Hepatocyte (in vitro differentiated cells): ENCODE measurements at regions not wholly inside any gene's neighbourhood (a gene's known extent, or its start where the extent isn't known, plus 50 kb on each side); places are given as distances from the start of the nearest gene placed in this dataset.

Experiments
- DNase-seq: peaks from one replicate; pipeline ENCODE4 v3.0.0-alpha.2; 2016; ENCODE audit warnings: low spot score
- H2AFZ ChIP-seq: fragments of 200-600 bp; sonication (generic); 2 replicates; pipeline ENCODE4 v1.6.0; 2016; ENCODE audit warnings: antibody characterized with exemption, mild to moderate bottlenecking
- H3K27ac ChIP-seq: fragments of 200-600 bp; sonication (generic); 2 replicates; pipeline ENCODE4 v1.5.1; 2016; ENCODE audit warnings: mild to moderate bottlenecking
- H3K27me3 ChIP-seq: fragments of 200-600 bp; sonication (generic); 2 replicates; pipeline ENCODE4 v1.6.1; 2016
- H3K36me3 ChIP-seq: fragments of 200-600 bp; sonication (generic); replicated peaks from 2 replicates; pipeline ENCODE4 v1.5.1; 2016; ENCODE audit warnings: low read depth; ENCODE audit not compliant: insufficient read depth
- H3K4me1 ChIP-seq: fragments of 200-600 bp; sonication (generic); 2 replicates; pipeline ENCODE4 v1.5.1; 2016; ENCODE audit warnings: mild to moderate bottlenecking, moderate library complexity; ENCODE audit not compliant: insufficient read depth
- H3K4me2 ChIP-seq: fragments of 200-600 bp; sonication (generic); 2 replicates; pipeline ENCODE4 v1.6.0; 2016
- H3K4me3 ChIP-seq: fragments of 200-600 bp; sonication (generic); 2 replicates; pipeline ENCODE4 v1.5.1; 2016; ENCODE audit warnings: mild to moderate bottlenecking
- H3K79me2 ChIP-seq: fragments of 200-600 bp; sonication (generic); 2 replicates; pipeline ENCODE4 v1.6.0; 2017; ENCODE audit warnings: mild to moderate bottlenecking
- H3K9me2 ChIP-seq: fragments of 200-600 bp; sonication (generic); replicated peaks from 2 replicates; pipeline ENCODE4 v1.6.0; 2017; ENCODE audit warnings: mild to moderate bottlenecking; ENCODE audit not compliant: insufficient read depth
- H3K9me3 ChIP-seq: fragments of 200-600 bp; sonication (generic); 2 replicates; pipeline ENCODE4 v1.5.1; 2016; ENCODE audit warnings: low read depth, mild to moderate bottlenecking
- H4K20me1 ChIP-seq: fragments of 200-600 bp; sonication (generic); 2 replicates; pipeline ENCODE4 v1.6.0; 2016; ENCODE audit warnings: mild to moderate bottlenecking; ENCODE audit not compliant: insufficient read depth, poor library complexity, severe bottlenecking
- EZH2 ChIP-seq: fragments of 200-600 bp; sonication (generic); IDR thresholded peaks from 2 replicates; pipeline ENCODE4 v1.6.1; 2016; ENCODE audit warnings: antibody characterized with exemption, mild to moderate bottlenecking, borderline replicate concordance
- EZH2phosphoT487 ChIP-seq: fragments of 200-600 bp; sonication (generic); IDR thresholded peaks from one replicate; pipeline ENCODE4 v1.6.1; 2018; ENCODE audit warnings: antibody characterized with exemption, mild to moderate bottlenecking, low read depth, moderate library complexity; ENCODE audit not compliant: unreplicated experiment, severe bottlenecking
- WGBS: methylation state at CpG from one replicate; pipeline ENCODE4 v1.1.6; 2016; ENCODE audit warnings: low lambda C conversion rate; ENCODE audit errors: missing lambda C conversion rate; 5-methylcytosine and 5-hydroxymethylcytosine counted together
- TF ChIP-seq, protein P1 (sequence below): fragments of 200-600 bp; sonication (generic); IDR thresholded peaks from 2 replicates; pipeline ENCODE4 v1.5.1; 2016; ENCODE audit warnings: antibody characterized with exemption, mild to moderate bottlenecking; ENCODE audit not compliant: poor library complexity

- Histone ChIP-seq H4K20me1 (no peaks in the 10 kb centered on the region), H3K4me3 (no peak overlapping the region), H3K27ac (no peak overlapping the region), H3K9me3 (no peaks in the 10 kb centered on the region), H3K79me2 (no peaks in the 10 kb centered on the region), H3K4me1 (no peaks in the 10 kb centered on the region), H3K9me2 (no peaks in the 10 kb centered on the region), H3K36me3 (no peaks in the 10 kb centered on the region), H2AFZ (no peak overlapping the region), H3K27me3 (no peaks in the 10 kb centered on the region), H3K4me2 (no peak overlapping the region)
- no peak for DNase-seq
- TF ChIP-seq, protein P1, sequence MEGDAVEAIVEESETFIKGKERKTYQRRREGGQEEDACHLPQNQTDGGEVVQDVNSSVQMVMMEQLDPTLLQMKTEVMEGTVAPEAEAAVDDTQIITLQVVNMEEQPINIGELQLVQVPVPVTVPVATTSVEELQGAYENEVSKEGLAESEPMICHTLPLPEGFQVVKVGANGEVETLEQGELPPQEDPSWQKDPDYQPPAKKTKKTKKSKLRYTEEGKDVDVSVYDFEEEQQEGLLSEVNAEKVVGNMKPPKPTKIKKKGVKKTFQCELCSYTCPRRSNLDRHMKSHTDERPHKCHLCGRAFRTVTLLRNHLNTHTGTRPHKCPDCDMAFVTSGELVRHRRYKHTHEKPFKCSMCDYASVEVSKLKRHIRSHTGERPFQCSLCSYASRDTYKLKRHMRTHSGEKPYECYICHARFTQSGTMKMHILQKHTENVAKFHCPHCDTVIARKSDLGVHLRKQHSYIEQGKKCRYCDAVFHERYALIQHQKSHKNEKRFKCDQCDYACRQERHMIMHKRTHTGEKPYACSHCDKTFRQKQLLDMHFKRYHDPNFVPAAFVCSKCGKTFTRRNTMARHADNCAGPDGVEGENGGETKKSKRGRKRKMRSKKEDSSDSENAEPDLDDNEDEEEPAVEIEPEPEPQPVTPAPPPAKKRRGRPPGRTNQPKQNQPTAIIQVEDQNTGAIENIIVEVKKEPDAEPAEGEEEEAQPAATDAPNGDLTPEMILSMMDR, result no peak
- TF ChIP-seq EZH2, result no peak
- WGBS, result 81% methylated on average over 5 of the region's 5 CpGs
These were observed 209.3 kb downstream of the ALDH8A1 start for GRCh38 chr6:134740473-134741199.

DNA sequence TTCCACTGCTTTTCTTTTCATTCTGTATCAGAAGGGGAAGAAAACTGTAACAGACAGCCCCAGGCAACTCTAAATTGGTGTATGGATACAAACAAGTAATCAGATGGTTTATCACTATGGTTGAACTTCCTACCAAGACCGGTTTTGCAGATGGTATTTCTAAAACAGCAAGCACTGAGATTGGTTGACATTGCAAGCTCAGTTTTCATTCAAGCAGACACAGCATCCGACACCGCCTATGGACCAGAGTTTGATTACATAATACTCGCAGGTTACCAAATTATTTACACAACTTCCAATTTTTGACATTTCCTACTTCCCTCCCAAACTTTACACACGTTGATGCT lies 209.9 kb downstream of the ALDH8A1 start:
- Histone ChIP-seq H4K20me1 (no peaks in the 10 kb centered on the region), H3K4me2 (no peak overlapping the region), H3K9me2 (no peaks in the 10 kb centered on the region), H3K79me2 (no peaks in the 10 kb centered on the region), H2AFZ (no peak overlapping the region), H3K4me1 (no peaks in the 10 kb centered on the region), H3K27ac (peak overlapping the region; percentile 7), H3K9me3 (no peaks in the 10 kb centered on the region), H3K36me3 (no peaks in the 10 kb centered on the region), H3K4me3 (no peak overlapping the region), H3K27me3 (no peaks in the 10 kb centered on the region)
- TF ChIP-seq EZH2phosphoT487, result no peak
- TF ChIP-seq, protein P1, result no peak
- no peak for TF ChIP-seq EZH2
- DNase-seq, result no peak
- 61% methylated on average over 5 of the region's 5 CpGs for WGBS

DNA sequence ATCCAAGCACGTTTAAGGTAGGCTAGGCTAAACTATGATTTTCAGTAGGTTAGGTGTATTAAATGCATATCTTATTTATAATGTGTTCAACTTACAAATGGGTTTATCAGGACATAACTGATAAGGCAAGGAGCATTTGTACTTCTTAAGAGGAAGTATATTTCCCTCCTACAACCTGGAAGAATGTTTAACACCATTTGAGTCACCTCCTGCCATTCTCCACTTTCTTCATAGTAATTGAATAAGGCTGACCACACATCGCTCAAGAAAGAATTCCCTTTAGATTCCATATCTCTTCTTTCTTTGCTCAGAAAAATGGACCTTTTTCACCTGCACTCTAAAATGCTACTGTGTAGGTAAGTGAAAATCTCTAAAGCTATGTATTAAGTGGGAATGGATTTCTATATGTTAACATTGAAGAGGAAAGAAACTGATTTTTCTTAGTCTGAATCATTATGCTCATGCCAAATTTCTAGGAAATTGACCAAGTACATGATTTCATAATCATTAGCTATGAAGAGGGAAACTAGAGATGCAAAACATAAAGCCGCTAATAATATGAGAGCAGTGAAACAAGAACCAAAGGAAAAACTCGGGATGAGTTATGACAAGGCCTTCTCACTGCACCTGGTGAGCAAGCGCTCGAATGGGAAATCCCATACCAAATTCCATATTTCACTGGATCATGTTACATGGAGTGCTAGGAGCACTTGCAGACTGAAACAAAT lies 210.4 kb downstream of the ALDH8A1 start:
- Histone ChIP-seq H3K9me2 (no peaks in the 10 kb centered on the region), H4K20me1 (no peaks in the 10 kb centered on the region), H2AFZ (no peak overlapping the region), H3K4me1 (no peaks in the 10 kb centered on the region), H3K27ac (no peak overlapping the region), H3K27me3 (no peaks in the 10 kb centered on the region), H3K4me3 (no peak overlapping the region), H3K79me2 (no peaks in the 10 kb centered on the region), H3K4me2 (no peak overlapping the region), H3K9me3 (no peaks in the 10 kb centered on the region), H3K36me3 (no peaks in the 10 kb centered on the region)
- no peak for DNase-seq
- no peak for TF ChIP-seq EZH2
- no peak for TF ChIP-seq EZH2phosphoT487
- WGBS, result 70% methylated on average over 6 of the region's 6 CpGs

DNA sequence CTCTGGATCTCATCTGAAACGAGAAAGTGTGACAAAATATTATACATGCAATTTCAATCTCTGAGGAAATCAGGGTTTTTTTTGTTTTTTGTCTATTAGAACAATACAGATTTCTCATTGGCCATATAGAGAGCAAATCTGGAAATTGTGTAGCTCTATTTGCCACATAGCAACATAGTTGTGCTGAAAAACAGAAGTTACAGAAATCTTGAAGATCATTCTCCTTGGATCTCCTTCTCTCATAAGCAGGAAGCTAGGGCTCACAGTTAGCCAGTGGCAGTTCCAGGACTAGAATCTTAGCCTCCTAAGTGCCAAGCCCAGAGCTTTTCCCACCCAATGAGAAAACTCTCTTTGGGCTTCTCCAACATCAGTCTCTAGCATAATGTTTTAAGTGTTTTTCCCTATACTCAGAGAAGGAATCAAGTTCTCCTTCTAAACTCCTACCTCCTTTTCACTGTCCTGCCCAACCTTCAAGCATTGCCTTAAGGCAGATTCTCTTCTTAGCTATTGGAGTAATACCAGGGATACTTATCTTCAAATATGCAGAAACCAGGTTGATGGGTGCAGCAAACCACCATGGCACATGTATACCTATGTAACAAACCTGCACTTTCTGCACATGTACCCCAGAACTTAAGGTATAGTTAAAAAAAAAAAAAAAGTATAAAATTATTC lies 211.6 kb downstream of the ALDH8A1 start:
- H3K27ac ChIP-seq, result no peak overlapping the region
- H3K4me2 ChIP-seq, result no peak overlapping the region
- H3K36me3 ChIP-seq, result no peaks in the 10 kb centered on the region
- no peaks in the 10 kb centered on the region for H3K27me3 ChIP-seq
- 73% methylated on average over 1 of the region's 1 CpG for WGBS
- no peaks in the 10 kb centered on the region for H3K79me2 ChIP-seq
- H3K4me1 ChIP-seq, result no peaks in the 10 kb centered on the region
- no peaks in the 10 kb centered on the region for H3K9me3 ChIP-seq
- H3K4me3 ChIP-seq, result no peak overlapping the region
- DNase-seq, result no peak
- H3K9me2 ChIP-seq, result no peaks in the 10 kb centered on the region
- H4K20me1 ChIP-seq, result no peaks in the 10 kb centered on the region
- no peak overlapping the region for H2AFZ ChIP-seq
- TF ChIP-seq EZH2 (no peak), EZH2phosphoT487 (no peak)
- TF ChIP-seq, protein P1, result no peak
